WTC11 (cell line): ENCODE measurements at regions not wholly inside any gene's neighbourhood (a gene's known extent, or its start where the extent isn't known, plus 50 kb on each side); places are given as distances from the start of the nearest gene placed in this dataset.

ENCODE experiments used
- ATAC-seq: fragments of 200-7000 bp; cut with Tn5 transposase; 2 replicates; pipeline ENCODE4 v1.10.0; 2021; ENCODE audit warnings: mild to moderate bottlenecking, moderate library complexity
- CTCF ChIA-PET: fragments of 300-600 bp; sonication (Branson Sonifier 250); formaldehyde crosslinking; loops from one replicate; lab custom pipeline; 2021; ENCODE audit warnings: antibody characterized with exemption; lab: Charles Lee
- POLR2A ChIA-PET: fragments of 350-600 bp; sonication (Branson Sonifier 250); formaldehyde crosslinking; loops from one replicate; lab custom pipeline; 2021; ENCODE audit warnings: antibody characterized with exemption; lab: Charles Lee
- DNase-seq: peaks from one replicate; pipeline ENCODE4 v3.0.0; 2021; ENCODE audit warnings: low spot score
- H3K27ac Mint-ChIP-seq: 2 replicates; pipeline ENCODE4 v1.8.0; 2021; ENCODE audit warnings: mixed read lengths
- H3K27me3 Mint-ChIP-seq: 2 replicates; pipeline ENCODE4 v1.8.0; 2021; ENCODE audit warnings: low read depth, mild to moderate bottlenecking, moderate library complexity, mixed read lengths
- H3K36me3 Mint-ChIP-seq: 2 replicates; pipeline ENCODE4 v1.8.0; 2021; ENCODE audit warnings: mixed read lengths
- H3K4me1 Mint-ChIP-seq: 2 replicates; pipeline ENCODE4 v1.8.0; 2022; ENCODE audit warnings: mixed read lengths
- H3K4me3 Mint-ChIP-seq: 2 replicates; pipeline ENCODE4 v1.8.0; 2021; ENCODE audit warnings: mild to moderate bottlenecking, moderate library complexity, mixed read lengths
- H3K9me3 Mint-ChIP-seq: 2 replicates; pipeline ENCODE4 v1.8.0; 2021; ENCODE audit warnings: mixed read lengths
- CBFB ChIP-seq: sonication (generic); formaldehyde crosslinking; IDR thresholded peaks from 2 replicates; pipeline ENCODE4 v1.8.1; 2022; ENCODE audit warnings: mild to moderate bottlenecking, low read depth, missing genetic modification reagents
- CREM ChIP-seq: sonication (generic); formaldehyde crosslinking; IDR thresholded peaks from 2 replicates; pipeline ENCODE4 v1.8.1; 2022; ENCODE audit warnings: mild to moderate bottlenecking, missing genetic modification reagents, moderate library complexity
- E2F5 ChIP-seq: sonication (generic); formaldehyde crosslinking; IDR thresholded peaks from 2 replicates; pipeline ENCODE4 v1.8.1; 2022; ENCODE audit warnings: mild to moderate bottlenecking, moderate library complexity, missing genetic modification reagents
- ELF4 ChIP-seq: sonication (generic); formaldehyde crosslinking; IDR thresholded peaks from 2 replicates; pipeline ENCODE4 v1.8.1; 2022; ENCODE audit warnings: low read depth, mild to moderate bottlenecking, moderate library complexity, missing genetic modification reagents
- HMGA2 ChIP-seq: fragments of 250-450 bp; sonication (Bioruptor Pico); IDR thresholded peaks from 2 replicates; pipeline ENCODE4 v1.4.0; 2021; ENCODE audit warnings: mild to moderate bottlenecking, moderate library complexity
- IRF1 ChIP-seq: sonication (generic); formaldehyde crosslinking; IDR thresholded peaks from 2 replicates; pipeline ENCODE4 v1.8.0; 2023; ENCODE audit warnings: missing genetic modification reagents
- IRF2 ChIP-seq: sonication (generic); formaldehyde crosslinking; IDR thresholded peaks from 2 replicates; pipeline ENCODE4 v1.8.0; 2022; ENCODE audit warnings: low read depth, missing genetic modification reagents, borderline replicate concordance
- JAZF1 ChIP-seq: fragments of 250-450 bp; sonication (Bioruptor Pico); IDR thresholded peaks from 2 replicates; pipeline ENCODE4 v1.9.0; 2021; ENCODE audit warnings: moderate library complexity, mild to moderate bottlenecking, inconsistent platforms
- KAT7 ChIP-seq: sonication (generic); formaldehyde crosslinking; IDR thresholded peaks from 2 replicates; pipeline ENCODE4 v1.8.1; 2023; ENCODE audit warnings: missing genetic modification reagents, mild to moderate bottlenecking, borderline replicate concordance
- NFATC4 ChIP-seq: fragments of 250-450 bp; sonication (Bioruptor Pico); IDR thresholded peaks from 2 replicates; pipeline ENCODE4 v1.9.0; 2021; ENCODE audit warnings: mild to moderate bottlenecking
- NFE2L1 ChIP-seq: sonication (generic); formaldehyde crosslinking; IDR thresholded peaks from 2 replicates; pipeline ENCODE4 v1.8.1; 2023; ENCODE audit warnings: missing genetic modification reagents
- SMAD3 ChIP-seq: sonication (generic); formaldehyde crosslinking; IDR thresholded peaks from 2 replicates; pipeline ENCODE4 v1.8.0; 2022; ENCODE audit warnings: missing genetic modification reagents, mild to moderate bottlenecking, borderline replicate concordance
- SP1 ChIP-seq: sonication (generic); formaldehyde crosslinking; conservative IDR thresholded peaks from 2 replicates; pipeline ENCODE4 v1.8.1; 2022; ENCODE audit warnings: missing genetic modification reagents
- TCF7 ChIP-seq: sonication (generic); formaldehyde crosslinking; IDR thresholded peaks from 2 replicates; pipeline ENCODE4 v1.8.0; 2022; ENCODE audit warnings: mild to moderate bottlenecking, low read depth, missing genetic modification reagents, moderate library complexity
- USF2 ChIP-seq: sonication (generic); formaldehyde crosslinking; IDR thresholded peaks from 2 replicates; pipeline ENCODE4 v1.8.1; 2023; ENCODE audit warnings: mild to moderate bottlenecking, missing genetic modification reagents, moderate library complexity
- ZBTB21 ChIP-seq: sonication (generic); formaldehyde crosslinking; IDR thresholded peaks from 2 replicates; pipeline ENCODE4 v1.8.1; 2023; ENCODE audit warnings: mild to moderate bottlenecking, missing genetic modification reagents, borderline replicate concordance
- ZNF281 ChIP-seq: sonication (generic); formaldehyde crosslinking; IDR thresholded peaks from 2 replicates; pipeline ENCODE4 v1.8.0; 2023; ENCODE audit warnings: mild to moderate bottlenecking, missing genetic modification reagents
- ZNF317 ChIP-seq: sonication (generic); formaldehyde crosslinking; IDR thresholded peaks from 2 replicates; pipeline ENCODE4 v1.8.1; 2023; ENCODE audit warnings: low read depth, mild to moderate bottlenecking, moderate library complexity, missing genetic modification reagents, borderline replicate concordance
- ZNF512 ChIP-seq: sonication (generic); formaldehyde crosslinking; IDR thresholded peaks from 2 replicates; pipeline ENCODE4 v1.8.1; 2022; ENCODE audit warnings: missing genetic modification reagents, borderline replicate concordance
- ZNF532 ChIP-seq: fragments of 250-450 bp; sonication (Bioruptor Pico); IDR thresholded peaks from 2 replicates; pipeline ENCODE4 v1.9.0; 2021; ENCODE audit warnings: mild to moderate bottlenecking, borderline replicate concordance

GRCh38 chr14:55986069-55986468 lies 132.1 kb upstream of the PELI2 start:
- CTCF ChIA-PET = no interaction called here
- ATAC-seq (no peak), DNase-seq (no peak)
- Mint-ChIP-seq H3K36me3 (0 out of 2 replicates have a peak, but pooled peaks cover 4% of the 10 kb centered on the region), H3K27me3 (no peaks in the 10 kb centered on the region), H3K27ac (no peak overlapping the region), H3K4me1 (no peaks in the 10 kb centered on the region), H3K9me3 (peaks cover 7% of the 10 kb centered on the region), H3K4me3 (no peak overlapping the region)
- POLR2A ChIA-PET = no interaction called here
- no peak for TF ChIP-seq NFE2L1 (CRISPR knock-in tag)
- TF ChIP-seq E2F5 (CRISPR knock-in tag) = no peak
- no peak for TF ChIP-seq JAZF1 (CRISPR knock-in tag)
- TF ChIP-seq NFATC4 (CRISPR knock-in tag) = no peak
- no peak for TF ChIP-seq CREM
- no peak for TF ChIP-seq IRF1 (CRISPR knock-in tag)
- no peak for TF ChIP-seq SP1 (CRISPR knock-in tag)
- TF ChIP-seq ZNF281 (CRISPR knock-in tag) = no peak
- no peak for TF ChIP-seq ZNF532 (CRISPR knock-in tag)
- no peak for TF ChIP-seq ELF4 (CRISPR knock-in tag)
- no peak for TF ChIP-seq ZNF317 (CRISPR knock-in tag)
- TF ChIP-seq ZBTB21 = no peak
- no peak for TF ChIP-seq HMGA2
- TF ChIP-seq USF2 (CRISPR knock-in tag) = no peak
- no peak for TF ChIP-seq TCF7 (CRISPR knock-in tag)
- TF ChIP-seq ZNF512 (CRISPR knock-in tag) = no peak
- TF ChIP-seq IRF2 (CRISPR knock-in tag) = no peak
- no peak for TF ChIP-seq KAT7 (CRISPR knock-in tag)
- no peak for TF ChIP-seq CBFB
- no peak for TF ChIP-seq SMAD3
